ENCODE measurements at regions not wholly inside any gene's neighbourhood (a gene's known extent, or its start where the extent isn't known, plus 50 kb on each side); places are given as distances from the start of the nearest gene placed in this dataset.

GRCh38 chr12:60644076-60644475 lies 1048.2 kb downstream of the SLC16A7 start:
- H3K36me3 ChIP-seq (ENCODE audit: control insufficient read depth in 4 of 4, insufficient read depth in 3 of 4, low read depth in 1 of 4, low read length in 3 of 4): no peaks in the 10 kb centered on the region
- peaks cover under 1 to 15% (median 6%) of the 10 kb centered on the region in 4 donors for H3K9me3 ChIP-seq (ENCODE audit: control insufficient read depth in 4 of 4, low read length in 3 of 4)
- no peak overlapping the region for H3K9ac ChIP-seq (ENCODE audit: low read depth in 1 of 2, low read length in 2 of 2)
- DNase-seq (ENCODE audit: low spot score): no peak
- H3K4me3 ChIP-seq (ENCODE audit: low read depth in 1 of 3, low read length in 3 of 3): no peak overlapping the region
- 70% methylated on average over 1 of the region's 1 CpG for WGBS
- TF ChIP-seq RAD21 (IDR thresholded peaks at IDR 0.05): peak; percentile 24 to 36
- no peak for TF ChIP-seq SP1 (IDR thresholded peaks at IDR 0.05)
- TF ChIP-seq ATF3 (IDR thresholded peaks at IDR 0.05): no peak
- TF ChIP-seq TAF1 (conservative IDR thresholded peaks at IDR 0.05): no peak
- no peak for TF ChIP-seq RXRA (IDR thresholded peaks at IDR 0.05)
- no peak for TF ChIP-seq HNF4A (conservative IDR thresholded peaks at IDR 0.05)
- no peak for TF ChIP-seq JUND (IDR thresholded peaks at IDR 0.05)
- peak; percentile 3 for TF ChIP-seq CTCF (IDR thresholded peaks at IDR 0.05; ENCODE audit: low read depth, low read length, missing input control)
- TF ChIP-seq EGR1 (IDR thresholded peaks at IDR 0.05; ENCODE audit: low read depth in 2 of 2): no peak
- no peaks in the 10 kb centered on the region for H3K27me3 ChIP-seq (ENCODE audit: control insufficient read depth in 4 of 4, insufficient read depth in 4 of 4, low read length in 3 of 4)
- H3K27ac ChIP-seq (ENCODE audit: low read depth in 1 of 2, low read length in 2 of 2): no peak overlapping the region
- no peaks in the 10 kb centered on the region for H3K4me1 ChIP-seq (ENCODE audit: control insufficient read depth in 4 of 4, insufficient read depth in 4 of 4, low read length in 3 of 4)

- H3K27me3 ChIP-seq (ENCODE audit: control insufficient read depth in 4 of 4, insufficient read depth in 4 of 4, low read length in 3 of 4): peaks cover 0 to under 1% (median 0%) of the 10 kb centered on the region in 4 donors
- no peaks in the 10 kb centered on the region for H3K4me1 ChIP-seq (ENCODE audit: control insufficient read depth in 4 of 4, insufficient read depth in 4 of 4, low read length in 3 of 4)
- H3K27ac ChIP-seq (ENCODE audit: low read depth in 1 of 2, low read length in 2 of 2): no peak overlapping the region
- H3K4me3 ChIP-seq (ENCODE audit: low read depth in 1 of 3, low read length in 3 of 3): no peak overlapping the region
- WGBS: 68% methylated on average over 5 of the region's 5 CpGs
- no peaks in the 10 kb centered on the region for H3K36me3 ChIP-seq (ENCODE audit: control insufficient read depth in 4 of 4, insufficient read depth in 3 of 4, low read depth in 1 of 4, low read length in 3 of 4)
- H3K9ac ChIP-seq (ENCODE audit: low read depth in 1 of 2, low read length in 2 of 2): no peak overlapping the region
- H3K9me3 ChIP-seq (ENCODE audit: control insufficient read depth in 4 of 4, low read length in 3 of 4): peaks cover 0 to 2% (median 0%) of the 10 kb centered on the region in 4 donors
- TF ChIP-seq MAX (IDR thresholded peaks at IDR 0.05) (no peak), FOXA1 (IDR thresholded peaks at IDR 0.05) (no peak), YY1 (IDR thresholded peaks at IDR 0.05) (no peak), NR2F2 (IDR thresholded peaks at IDR 0.05) (no peak), HNF4A (conservative IDR thresholded peaks at IDR 0.05) (no peak)
- no peak for DNase-seq (ENCODE audit: low spot score)
Observed at GRCh38 chr12:60666895-60667294, 1071.1 kb downstream of the SLC16A7 start.

- 67% methylated on average over 3 of the region's 3 CpGs for WGBS
- TF ChIP-seq MAX (IDR thresholded peaks at IDR 0.05) (no peak), RXRA (IDR thresholded peaks at IDR 0.05) (no peak), HNF4A (conservative IDR thresholded peaks at IDR 0.05) (no peak), TAF1 (conservative IDR thresholded peaks at IDR 0.05) (no peak), CTCF (IDR thresholded peaks at IDR 0.05; ENCODE audit: low read depth, low read length, missing input control) (no peak), FOXA2 (IDR thresholded peaks at IDR 0.05) (no peak), RAD21 (IDR thresholded peaks at IDR 0.05) (no peak), ATF3 (IDR thresholded peaks at IDR 0.05) (no peak), NR2F2 (IDR thresholded peaks at IDR 0.05) (no peak), GABPA (IDR thresholded peaks at IDR 0.05 in 1 of 2, conservative IDR thresholded peaks at IDR 0.05 in 1 of 2) (no peak), REST (IDR thresholded peaks at IDR 0.05) (no peak), HNF4G (IDR thresholded peaks at IDR 0.05) (no peak), YY1 (IDR thresholded peaks at IDR 0.05) (no peak)
Observed at GRCh38 chr12:60672949-60673348, 1077.1 kb downstream of the SLC16A7 start.

More at GRCh38 chr12:60672949-60673348, 1077.1 kb downstream of the SLC16A7 start:
- peaks cover 0 to 2% (median 0%) of the 10 kb centered on the region in 4 donors for H3K27me3 ChIP-seq (ENCODE audit: control insufficient read depth in 4 of 4, insufficient read depth in 4 of 4, low read length in 3 of 4)
- H3K27ac ChIP-seq (ENCODE audit: low read depth in 1 of 2, low read length in 2 of 2): no peak overlapping the region
- no peak for DNase-seq (ENCODE audit: low spot score)
- no peaks in the 10 kb centered on the region for H3K4me1 ChIP-seq (ENCODE audit: control insufficient read depth in 4 of 4, insufficient read depth in 4 of 4, low read length in 3 of 4)
- no peaks in the 10 kb centered on the region for H3K36me3 ChIP-seq (ENCODE audit: control insufficient read depth in 4 of 4, insufficient read depth in 3 of 4, low read depth in 1 of 4, low read length in 3 of 4)
- no peaks in the 10 kb centered on the region for H3K9me3 ChIP-seq (ENCODE audit: control insufficient read depth in 4 of 4, low read length in 3 of 4)
- H3K4me3 ChIP-seq (ENCODE audit: low read depth in 1 of 3, low read length in 3 of 3): no peak overlapping the region
- no peak overlapping the region for H3K9ac ChIP-seq (ENCODE audit: low read depth in 1 of 2, low read length in 2 of 2)
